ENCODE measurements at regions not wholly inside any gene's neighbourhood (a gene's known extent, or its start where the extent isn't known, plus 50 kb on each side); places are given as distances from the start of the nearest gene placed in this dataset.
A peak's percentile ranks its signal among the peaks of the same experiment; 100 is the strongest.

GRCh38 chr4:53905276-53905940 is 159.0 kb downstream of the CHIC2 start:
- peak overlapping the region; percentile 4 for H2AFZ ChIP-seq (ENCODE audit: insufficient read depth, low read depth, low read length, poor library complexity, severe bottlenecking)
- no peaks in the 10 kb centered on the region for H3K36me3 ChIP-seq (replicated peaks in 1 of 2; ENCODE audit: control insufficient read depth in 1 of 2, insufficient read depth in 2 of 2, low read length in 2 of 2)
- H3K27ac ChIP-seq (ENCODE audit: low read depth in 1 of 2, low read length in 2 of 2), result no peak overlapping the region
- 94% methylated on average over 2 of the region's 7 CpGs for WGBS (ENCODE audit: insufficient coverage)
- H3K9me3 Mint-ChIP-seq, result no peaks in the 10 kb centered on the region
- no peak overlapping the region for H3K27ac Mint-ChIP-seq
- peak overlapping the region; percentile 67 for H3K4me2 ChIP-seq (replicated peaks; ENCODE audit: extremely low read depth, low read length, poor library complexity, severe bottlenecking)
- no peak for TF ChIP-seq CTCF (IDR thresholded peaks at IDR 0.05)
- H3K9ac ChIP-seq (ENCODE audit: insufficient read depth, low read length, poor library complexity, severe bottlenecking), result no peak overlapping the region
- intact Hi-C loops (cut with micrococcal nuclease), result loop anchor here in 1 of 2 donors (5.0 kb wide), 1 partner anchor 312 kb away; no protein-coding TSS in a partner anchor
- peak overlapping the region in 1 of 3 experiments; percentile 73 for H3K4me3 ChIP-seq (replicated peaks in 1 of 3; ENCODE audit: low read depth in 2 of 3, low read length in 3 of 3)
- peaks cover 28 to 30% of the 10 kb centered on the region in 2 donors for H3K4me1 ChIP-seq (ENCODE audit: control insufficient read depth in 1 of 2, insufficient read depth in 2 of 2, low read length in 2 of 2)
- no peak for DNase-seq
- peaks cover 16 to 21% of the 10 kb centered on the region in 2 donors for H3K27me3 ChIP-seq (ENCODE audit: control insufficient read depth in 2 of 2, insufficient read depth in 2 of 2, low read length in 2 of 2)
- no peak overlapping the region for H3K4me3 Mint-ChIP-seq
- no peaks in the 10 kb centered on the region for H3K9me3 ChIP-seq (replicated peaks in 1 of 2; ENCODE audit: control insufficient read depth in 1 of 2, insufficient read depth in 1 of 2, low read length in 2 of 2)
- peaks cover 34% of the 10 kb centered on the region for H3K4me1 Mint-ChIP-seq
- no peaks in the 10 kb centered on the region for H3K36me3 Mint-ChIP-seq
- no peaks in the 10 kb centered on the region for H3K79me2 ChIP-seq (ENCODE audit: insufficient read depth, low read length)
- H4K20me1 ChIP-seq (ENCODE audit: insufficient read depth, low read length), result no peaks in the 10 kb centered on the region
- H3K27me3 Mint-ChIP-seq (ENCODE audit: low read depth in 3 of 3), result peaks cover 4 to 19% (median 13%) of the 10 kb centered on the region in 3 donors

GRCh38 chr4:53902786-53903185 is 161.6 kb downstream of the CHIC2 start:
- no peaks in the 10 kb centered on the region for H3K36me3 Mint-ChIP-seq
- no peak overlapping the region for H3K4me3 Mint-ChIP-seq
- no peaks in the 10 kb centered on the region for H3K9me3 Mint-ChIP-seq
- Histone ChIP-seq H3K4me1 (ENCODE audit: control insufficient read depth in 1 of 2, insufficient read depth in 2 of 2, low read length in 2 of 2) (peaks cover 17 to 19% of the 10 kb centered on the region in 2 donors), H2AFZ (ENCODE audit: insufficient read depth, low read depth, low read length, poor library complexity, severe bottlenecking) (no peak overlapping the region), H3K4me2 (replicated peaks; ENCODE audit: extremely low read depth, low read length, poor library complexity, severe bottlenecking) (no peak overlapping the region), H3K79me2 (ENCODE audit: insufficient read depth, low read length) (no peaks in the 10 kb centered on the region), H3K27me3 (ENCODE audit: control insufficient read depth in 2 of 2, insufficient read depth in 2 of 2, low read length in 2 of 2) (peaks cover 9 to 15% of the 10 kb centered on the region in 2 donors), H3K9me3 (replicated peaks in 1 of 2; ENCODE audit: control insufficient read depth in 1 of 2, insufficient read depth in 1 of 2, low read length in 2 of 2) (no peaks in the 10 kb centered on the region), H3K4me3 (replicated peaks in 1 of 3; ENCODE audit: low read depth in 2 of 3, low read length in 3 of 3) (no peak overlapping the region), H4K20me1 (ENCODE audit: insufficient read depth, low read length) (no peaks in the 10 kb centered on the region), H3K36me3 (replicated peaks in 1 of 2; ENCODE audit: control insufficient read depth in 1 of 2, insufficient read depth in 2 of 2, low read length in 2 of 2) (no peaks in the 10 kb centered on the region), H3K27ac (ENCODE audit: low read depth in 1 of 2, low read length in 2 of 2) (no peak overlapping the region), H3K9ac (ENCODE audit: insufficient read depth, low read length, poor library complexity, severe bottlenecking) (no peak overlapping the region)
- TF ChIP-seq CTCF (IDR thresholded peaks at IDR 0.05), result no peak
- H3K4me1 Mint-ChIP-seq, result peaks cover 20% of the 10 kb centered on the region
- no peak overlapping the region for H3K27ac Mint-ChIP-seq
- WGBS (ENCODE audit: insufficient coverage), result no CpG with 5 or more reads among the region's 2 CpGs
- DNase-seq, result no peak
- intact Hi-C loops (cut with micrococcal nuclease), result no loop called here
- H3K27me3 Mint-ChIP-seq (ENCODE audit: low read depth in 3 of 3), result peaks cover 2 to 14% (median 11%) of the 10 kb centered on the region in 3 donors

Data from CD14-positive monocyte (primary cell).